Aorta (tissue), 5 donors: ENCODE measurements at regions not wholly inside any gene's neighbourhood (a gene's known extent, or its start where the extent isn't known, plus 50 kb on each side); places are given as distances from the start of the nearest gene placed in this dataset.

Experiments
- ATAC-seq: fragments of 200-7000 bp; cut with Tn5 transposase; one replicate; pipeline ENCODE4 v1.9.1; 2022; ENCODE audit warnings: moderate library complexity; ENCODE audit not compliant: low FRiP score
- DNase-seq, 2 donors: peaks; one replicate each; pipeline ENCODE4 v3.0.0-alpha.2; 2020
- H3K27ac ChIP-seq, 2 donors: one replicate each; pipeline ENCODE4 v1.5.1; 2013; ENCODE audit warnings: low read length in 2 of 2, mild to moderate bottlenecking in 2 of 2, moderate library complexity in 2 of 2, control low read depth in 1 of 2, inconsistent platforms in 1 of 2, low read depth in 1 of 2
- H3K27me3 ChIP-seq, 2 donors: one replicate each; pipeline ENCODE4 v1.6.1; 2013; ENCODE audit warnings: control low read depth in 1 of 2, low read length in 1 of 2, mild to moderate bottlenecking in 1 of 2, moderate library complexity in 1 of 2; ENCODE audit not compliant: insufficient read depth in 2 of 2, control insufficient read depth in 1 of 2
- H3K36me3 ChIP-seq, 2 donors: one replicate each; pipeline ENCODE4 v1.6.1; 2013; ENCODE audit warnings: control low read depth in 1 of 2, low read length in 1 of 2, mild to moderate bottlenecking in 1 of 2; ENCODE audit not compliant: insufficient read depth in 2 of 2, control insufficient read depth in 1 of 2
- H3K4me1 ChIP-seq, 2 donors: one replicate each; pipeline ENCODE4 v1.6.1; 2013; ENCODE audit warnings: low read length in 2 of 2, control low read depth in 1 of 2, mild to moderate bottlenecking in 1 of 2, moderate library complexity in 1 of 2; ENCODE audit not compliant: insufficient read depth in 2 of 2, control insufficient read depth in 1 of 2
- H3K4me3 ChIP-seq, 2 donors: one replicate each; pipeline ENCODE4 v1.5.1; 2013; ENCODE audit warnings: low read length in 2 of 2, control low read depth in 1 of 2, mild to moderate bottlenecking in 1 of 2
- H3K9me3 ChIP-seq: one replicate; pipeline ENCODE4 v1.6.1; 2013; ENCODE audit warnings: mild to moderate bottlenecking, low read length; ENCODE audit not compliant: control insufficient read depth
- WGBS, 2 donors: extraction: QIAGEN DNeasy Blood & Tissue Kit; methylation state at CpG; one replicate each; pipeline ENCODE4 v1.1.7; 2013; 5-methylcytosine and 5-hydroxymethylcytosine counted together
- intact Hi-C, 2 donors: fragments of 100-400 bp; cut with DNase I; formaldehyde crosslinking; loops; one replicate each; pipeline versions ENCODE4 v1.14.2 to v1.15.0; 2022
- donor health status: healthy with polysubstance abuse.
- donor health status: Bipolar disorder and iron deficiency.
- donor health status: DM: no; HTN: no; CAD: no.
- donor health status: DM: no; HTN: no; CAD: no.
- donor health status: DM: yes; HTN: yes; CAD: no.

GRCh38 chr9:80946496-80947170, 742.7 kb downstream of the TLE1 start:
- no peaks in the 10 kb centered on the region for H3K9me3 ChIP-seq
- intact Hi-C loops: no loop called here
- 9 to 39% methylated on average over 1 of the region's 1 CpG for WGBS, 2 donors
- DNase-seq (no peak), ATAC-seq (no peak)
- no peaks in the 10 kb centered on the region for H3K27me3 ChIP-seq
- H3K36me3 ChIP-seq: no peaks in the 10 kb centered on the region
- H3K27ac ChIP-seq: no peak overlapping the region
- H3K4me1 ChIP-seq: peaks cover 0 to 2% of the 10 kb centered on the region in 2 donors
- H3K4me3 ChIP-seq: no peak overlapping the region

- intact Hi-C loops: no loop called here
- H3K27ac ChIP-seq: no peak overlapping the region
Observed at GRCh38 chr9:80945436-80945835, 743.9 kb downstream of the TLE1 start.

GRCh38 chr9:80937645-80938044, 751.7 kb downstream of the TLE1 start:
- H3K4me3 ChIP-seq: no peak overlapping the region
- DNase-seq (no peak), ATAC-seq (no peak)
- no peak overlapping the region for H3K27ac ChIP-seq
- no peaks in the 10 kb centered on the region for H3K27me3 ChIP-seq
- H3K36me3 ChIP-seq: no peaks in the 10 kb centered on the region
- no peaks in the 10 kb centered on the region for H3K4me1 ChIP-seq
- WGBS, 2 donors: 99 to 100% methylated on average over 1 of the region's 1 CpG
- H3K9me3 ChIP-seq: no peaks in the 10 kb centered on the region
- intact Hi-C loops: no loop called here

More at GRCh38 chr9:80945436-80945835, 743.9 kb downstream of the TLE1 start:
- H3K9me3 ChIP-seq: no peaks in the 10 kb centered on the region
- WGBS, 2 donors: 88 to 89% methylated on average over 2 of the region's 2 CpGs
- no peaks in the 10 kb centered on the region for H3K36me3 ChIP-seq
- H3K27me3 ChIP-seq: no peaks in the 10 kb centered on the region
- ATAC-seq: no peak
- peaks cover 0 to 2% of the 10 kb centered on the region in 2 donors for H3K4me1 ChIP-seq
- H3K4me3 ChIP-seq: no peak overlapping the region
- DNase-seq: no peak

- Histone ChIP-seq H3K27me3 (no peaks in the 10 kb centered on the region), H3K9me3 (no peaks in the 10 kb centered on the region), H3K36me3 (no peaks in the 10 kb centered on the region), H3K4me1 (no peaks in the 10 kb centered on the region), H3K27ac (no peak overlapping the region), H3K4me3 (no peak overlapping the region)
- ATAC-seq (no peak), DNase-seq (no peak)
- WGBS, 2 donors: 79 to 97% methylated on average over 3 of the region's 3 CpGs
- intact Hi-C loops: no loop called here
Observed at GRCh38 chr9:80934095-80934494, 755.3 kb downstream of the TLE1 start.

GRCh38 chr9:80932947-80933780, 756.2 kb downstream of the TLE1 start:
- no peak overlapping the region for H3K4me3 ChIP-seq
- H3K36me3 ChIP-seq: no peaks in the 10 kb centered on the region
- no peaks in the 10 kb centered on the region for H3K27me3 ChIP-seq
- DNase-seq: no peak
- H3K9me3 ChIP-seq: no peaks in the 10 kb centered on the region
- H3K4me1 ChIP-seq: no peaks in the 10 kb centered on the region
- no peak overlapping the region for H3K27ac ChIP-seq
- WGBS, 2 donors: 81 to 86% methylated on average over 7 of the region's 7 CpGs
- intact Hi-C loops: no loop called here
- ATAC-seq: no peak

- intact Hi-C loops: no loop called here
- no peak for DNase-seq
- Histone ChIP-seq H3K4me1 (no peaks in the 10 kb centered on the region), H3K27me3 (no peaks in the 10 kb centered on the region), H3K36me3 (no peaks in the 10 kb centered on the region), H3K9me3 (peaks cover 2% of the 10 kb centered on the region), H3K4me3 (no peak overlapping the region), H3K27ac (no peak overlapping the region)
- WGBS, 2 donors: 50 to 51% methylated on average over 3 of the region's 3 CpGs
- no peak for ATAC-seq
Observed at GRCh38 chr9:80932181-80932580, 757.2 kb downstream of the TLE1 start.

GRCh38 chr9:80931163-80931562, 758.2 kb downstream of the TLE1 start:
- WGBS, 2 donors: 59 to 92% methylated on average over 3 of the region's 3 CpGs
- Histone ChIP-seq H3K4me1 (no peaks in the 10 kb centered on the region), H3K4me3 (no peak overlapping the region), H3K27ac (no peak overlapping the region), H3K36me3 (no peaks in the 10 kb centered on the region), H3K27me3 (no peaks in the 10 kb centered on the region), H3K9me3 (peaks cover 2% of the 10 kb centered on the region)
- DNase-seq: no peak
- ATAC-seq: no peak
- intact Hi-C loops: no loop called here

GRCh38 chr9:80928697-80929096, 760.6 kb downstream of the TLE1 start:
- H3K9me3 ChIP-seq: peaks cover 2% of the 10 kb centered on the region
- no peak for DNase-seq
- H3K4me3 ChIP-seq: no peak overlapping the region
- no peak for ATAC-seq
- no peak overlapping the region for H3K27ac ChIP-seq
- no peaks in the 10 kb centered on the region for H3K4me1 ChIP-seq
- no peaks in the 10 kb centered on the region for H3K36me3 ChIP-seq
- intact Hi-C loops: no loop called here
- H3K27me3 ChIP-seq: no peaks in the 10 kb centered on the region

GRCh38 chr9:80926611-80927010, 762.7 kb downstream of the TLE1 start:
- WGBS, 2 donors: 84 to 88% methylated on average over 3 of the region's 3 CpGs
- ATAC-seq: no peak

More at GRCh38 chr9:80926611-80927010, 762.7 kb downstream of the TLE1 start:
- no peaks in the 10 kb centered on the region for H3K4me1 ChIP-seq
- peaks cover 2% of the 10 kb centered on the region for H3K9me3 ChIP-seq
- H3K27me3 ChIP-seq: no peaks in the 10 kb centered on the region
- H3K36me3 ChIP-seq: no peaks in the 10 kb centered on the region
- no peak overlapping the region for H3K27ac ChIP-seq
- H3K4me3 ChIP-seq: no peak overlapping the region
- intact Hi-C loops: no loop called here
- DNase-seq: no peak
